CD14-positive monocyte (primary cell): ENCODE measurements at regions not wholly inside any gene's neighbourhood (a gene's known extent, or its start where the extent isn't known, plus 50 kb on each side); places are given as distances from the start of the nearest gene placed in this dataset.
"Not testable (repeated sequence)": the region's sequence is repeated elsewhere in the genome, so short reads cannot be mapped to it uniquely, and the experiment has no call there.

ENCODE experiments used
- DNase-seq, 3 donors: peaks; one replicate each; pipeline ENCODE4 v3.0.0-alpha.2; 2011 to 2022
- H2AFZ ChIP-seq: 2 replicates; pipeline ENCODE4 v1.6.0; 2012; ENCODE audit warnings: mild to moderate bottlenecking, low read depth, low read length, inconsistent platforms; ENCODE audit not compliant: insufficient read depth, poor library complexity, severe bottlenecking
- H3K27ac ChIP-seq, 2 donors: 1 replicate in 1 of 2; 2 replicates in 1 of 2; pipeline ENCODE4 v1.5.1; 2012 to 2013; ENCODE audit warnings: low read length in 2 of 2, control low read depth in 1 of 2, inconsistent platforms in 1 of 2, low read depth in 1 of 2, mild to moderate bottlenecking in 1 of 2
- H3K27me3 ChIP-seq, 2 donors: one replicate each; pipeline versions ENCODE4 v1.6.0 to v1.6.1; 2011 to 2013; ENCODE audit warnings: low read length in 2 of 2; ENCODE audit not compliant: control insufficient read depth in 2 of 2, insufficient read depth in 2 of 2
- H3K36me3 ChIP-seq, 2 donors: replicated peaks in 1 of 2; 1 replicate in 1 of 2; 2 replicates in 1 of 2; pipeline versions ENCODE4 v1.5.1 to v1.6.1; 2012 to 2013; ENCODE audit warnings: low read length in 2 of 2, control low read depth in 1 of 2, inconsistent platforms in 1 of 2, mild to moderate bottlenecking in 1 of 2; ENCODE audit not compliant: insufficient read depth in 2 of 2, control insufficient read depth in 1 of 2
- H3K4me1 ChIP-seq, 2 donors: 1 replicate in 1 of 2; 2 replicates in 1 of 2; pipeline versions ENCODE4 v1.5.1 to v1.6.1; 2012 to 2013; ENCODE audit warnings: low read length in 2 of 2, control low read depth in 1 of 2, inconsistent platforms in 1 of 2, mild to moderate bottlenecking in 1 of 2, moderate library complexity in 1 of 2; ENCODE audit not compliant: insufficient read depth in 2 of 2, control insufficient read depth in 1 of 2
- H3K4me2 ChIP-seq: replicated peaks from 2 replicates; pipeline ENCODE3; 2012; ENCODE audit warnings: low read length, moderate library complexity, mild to moderate bottlenecking; ENCODE audit not compliant: poor library complexity, severe bottlenecking; ENCODE audit errors: extremely low read depth
- H3K4me3 ChIP-seq, 3 experiments: fragments of 200-600 bp in 1 of 3; sonication (generic) in 1 of 3; replicated peaks in 1 of 3; 1 replicate in 2 of 3; 2 replicates in 1 of 3; pipeline ENCODE4 v1.5.1; 2011 to 2013; ENCODE audit warnings: low read length in 3 of 3, mild to moderate bottlenecking in 3 of 3, control low read depth in 2 of 3, low read depth in 2 of 3, inconsistent platforms in 1 of 3, moderate library complexity in 1 of 3
- H3K79me2 ChIP-seq: 2 replicates; pipeline ENCODE4 v1.6.0; 2012; ENCODE audit warnings: mild to moderate bottlenecking, control low read depth, inconsistent platforms, low read length, moderate library complexity; ENCODE audit not compliant: insufficient read depth
- H3K9ac ChIP-seq: 2 replicates; pipeline ENCODE4 v1.6.0; 2017; ENCODE audit warnings: low read length, mild to moderate bottlenecking; ENCODE audit not compliant: insufficient read depth, poor library complexity, severe bottlenecking
- H3K9me3 ChIP-seq, 2 donors: replicated peaks in 1 of 2; 1 replicate in 1 of 2; 2 replicates in 1 of 2; pipeline versions ENCODE4 v1.5.1 to v1.6.1; 2012 to 2013; ENCODE audit warnings: low read length in 2 of 2, control low read depth in 1 of 2; ENCODE audit not compliant: control insufficient read depth in 1 of 2, insufficient read depth in 1 of 2
- H4K20me1 ChIP-seq: 2 replicates; pipeline ENCODE4 v1.6.0; 2012; ENCODE audit warnings: mild to moderate bottlenecking, low read length, control low read depth, moderate library complexity; ENCODE audit not compliant: insufficient read depth
- H3K27ac Mint-ChIP-seq, 7 donors: one replicate each; pipeline ENCODE4 v1.8.0; 2020; ENCODE audit warnings: mild to moderate bottlenecking in 7 of 7, mixed read lengths in 7 of 7, moderate library complexity in 6 of 7, inconsistent platforms in 2 of 7
- H3K27me3 Mint-ChIP-seq, 3 donors: one replicate each; pipeline ENCODE4 v1.8.0; 2021 to 2022; ENCODE audit warnings: low read depth in 3 of 3, mild to moderate bottlenecking in 3 of 3, mixed read lengths in 3 of 3, moderate library complexity in 3 of 3, inconsistent platforms in 1 of 3
- H3K36me3 Mint-ChIP-seq, 2 donors: one replicate each; pipeline ENCODE4 v1.8.0; 2020; ENCODE audit warnings: mixed read lengths in 2 of 2, inconsistent platforms in 1 of 2, mild to moderate bottlenecking in 1 of 2
- H3K4me1 Mint-ChIP-seq: one replicate; pipeline ENCODE4 v1.8.0; 2020; ENCODE audit warnings: mild to moderate bottlenecking, mixed read lengths
- H3K4me3 Mint-ChIP-seq, 2 donors: one replicate each; pipeline ENCODE4 v1.8.0; 2020; ENCODE audit warnings: mild to moderate bottlenecking in 2 of 2, mixed read lengths in 2 of 2, moderate library complexity in 1 of 2
- H3K9me3 Mint-ChIP-seq, 7 donors: one replicate each; pipeline ENCODE4 v1.8.0; 2020 to 2022; ENCODE audit warnings: mixed read lengths in 7 of 7, mild to moderate bottlenecking in 6 of 7, moderate library complexity in 6 of 7, inconsistent platforms in 2 of 7
- WGBS: methylation state at CpG from one replicate; pipeline ENCODE4 v1.1.5; 2013; ENCODE audit warnings: missing lambda C conversion rate; ENCODE audit not compliant: insufficient coverage; 5-methylcytosine and 5-hydroxymethylcytosine counted together
- intact Hi-C, 2 donors: fragments of 100-400 bp; cut with micrococcal nuclease; formaldehyde crosslinking; loops; one replicate each; pipeline versions ENCODE4 v1.15.0 to v1.15.1; 2023
- TF ChIP-seq, protein P1 (sequence below): fragments of 200-600 bp; IDR thresholded peaks from one replicate; pipeline ENCODE4 v1.8.0; 2022; ENCODE audit warnings: antibody characterized with exemption, mild to moderate bottlenecking

DNA sequence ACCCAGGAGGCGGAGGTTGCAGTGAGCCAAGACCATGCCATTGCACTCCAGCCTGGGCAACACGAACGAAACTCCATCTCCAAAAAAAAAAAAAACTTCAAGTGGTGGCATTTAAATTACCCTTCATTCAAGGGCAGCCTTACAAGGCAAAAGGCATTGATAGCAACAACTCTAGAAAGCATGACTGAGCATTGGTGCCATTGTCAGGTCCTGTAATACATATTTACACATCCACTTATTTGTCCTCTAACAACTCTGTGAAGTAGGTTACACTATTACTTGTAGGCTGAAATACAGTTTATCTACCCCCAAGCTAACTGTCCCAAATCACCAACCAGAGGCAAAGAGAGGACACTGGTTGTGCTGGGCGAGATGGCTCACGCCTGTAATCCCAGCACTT lies 52.7 kb upstream of the LARP1 start:
- H3K36me3 ChIP-seq, result no peaks in the 10 kb centered on the region
- H3K79me2 ChIP-seq, result no peaks in the 10 kb centered on the region
- H3K4me2 ChIP-seq, result no peak overlapping the region
- 83% methylated on average over 2 of the region's 5 CpGs for WGBS
- H3K27me3 ChIP-seq, result no peaks in the 10 kb centered on the region
- H3K4me1 ChIP-seq, result no peaks in the 10 kb centered on the region
- Mint-ChIP-seq H3K4me3 (no peak overlapping the region), H3K4me1 (peaks cover 2% of the 10 kb centered on the region), H3K36me3 (no peaks in the 10 kb centered on the region), H3K27me3 (peaks cover 0 to 4% (median 2%) of the 10 kb centered on the region in 3 donors), H3K9me3 (peaks cover 0 to 2% (median 0%) of the 10 kb centered on the region in 7 donors), H3K27ac (no peak overlapping the region)
- DNase-seq, result no peak
- intact Hi-C loops, result no loop called here
- H4K20me1 ChIP-seq, result no peaks in the 10 kb centered on the region
- no peak overlapping the region for H2AFZ ChIP-seq
- no peak overlapping the region for H3K27ac ChIP-seq
- H3K4me3 ChIP-seq, result no peak overlapping the region
- TF ChIP-seq, protein P1, sequence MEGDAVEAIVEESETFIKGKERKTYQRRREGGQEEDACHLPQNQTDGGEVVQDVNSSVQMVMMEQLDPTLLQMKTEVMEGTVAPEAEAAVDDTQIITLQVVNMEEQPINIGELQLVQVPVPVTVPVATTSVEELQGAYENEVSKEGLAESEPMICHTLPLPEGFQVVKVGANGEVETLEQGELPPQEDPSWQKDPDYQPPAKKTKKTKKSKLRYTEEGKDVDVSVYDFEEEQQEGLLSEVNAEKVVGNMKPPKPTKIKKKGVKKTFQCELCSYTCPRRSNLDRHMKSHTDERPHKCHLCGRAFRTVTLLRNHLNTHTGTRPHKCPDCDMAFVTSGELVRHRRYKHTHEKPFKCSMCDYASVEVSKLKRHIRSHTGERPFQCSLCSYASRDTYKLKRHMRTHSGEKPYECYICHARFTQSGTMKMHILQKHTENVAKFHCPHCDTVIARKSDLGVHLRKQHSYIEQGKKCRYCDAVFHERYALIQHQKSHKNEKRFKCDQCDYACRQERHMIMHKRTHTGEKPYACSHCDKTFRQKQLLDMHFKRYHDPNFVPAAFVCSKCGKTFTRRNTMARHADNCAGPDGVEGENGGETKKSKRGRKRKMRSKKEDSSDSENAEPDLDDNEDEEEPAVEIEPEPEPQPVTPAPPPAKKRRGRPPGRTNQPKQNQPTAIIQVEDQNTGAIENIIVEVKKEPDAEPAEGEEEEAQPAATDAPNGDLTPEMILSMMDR, result no peak
- no peak overlapping the region for H3K9ac ChIP-seq
- no peaks in the 10 kb centered on the region for H3K9me3 ChIP-seq

DNA sequence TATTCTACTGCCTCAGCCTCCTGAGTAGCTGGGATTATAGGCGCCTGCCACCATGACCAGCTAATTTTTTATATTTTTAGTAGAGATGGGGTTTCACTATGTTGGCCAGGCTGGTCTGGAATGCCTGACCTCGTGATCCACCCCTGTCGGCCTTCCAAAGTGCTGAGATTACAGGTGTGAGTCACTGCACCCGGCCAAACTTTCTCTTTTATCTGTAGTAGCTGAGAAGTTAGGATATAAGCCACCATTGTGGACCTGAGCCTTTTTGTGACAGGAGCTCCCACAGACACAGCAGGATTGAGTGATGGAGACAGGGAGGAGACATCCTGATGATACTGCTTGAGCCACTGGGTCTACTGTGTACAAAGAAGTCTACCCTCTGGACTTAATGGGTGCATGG lies 53.5 kb upstream of the LARP1 start:
- H3K9me3 ChIP-seq, H3K4me1 ChIP-seq, H3K9me3 Mint-ChIP-seq, H3K9ac ChIP-seq, H4K20me1 ChIP-seq, H3K27ac Mint-ChIP-seq, H3K4me3 ChIP-seq, DNase-seq, H3K27me3 Mint-ChIP-seq, H3K27me3 ChIP-seq, H3K36me3 ChIP-seq, H3K36me3 Mint-ChIP-seq, H3K4me2 ChIP-seq, H3K27ac ChIP-seq, H3K79me2 ChIP-seq, H3K4me1 Mint-ChIP-seq, H3K4me3 Mint-ChIP-seq, H2AFZ ChIP-seq, intact Hi-C loops: not testable (repeated sequence)
- WGBS, result 95% methylated on average over 3 of the region's 4 CpGs
